Nephron (organoid): ENCODE measurements at regions not wholly inside any gene's neighbourhood (a gene's known extent, or its start where the extent isn't known, plus 50 kb on each side); places are given as distances from the start of the nearest gene placed in this dataset.
"Not testable (repeated sequence)": the region's sequence is repeated elsewhere in the genome, so short reads cannot be mapped to it uniquely, and the experiment has no call there.

Experiments
- H3K27ac Mint-ChIP-seq, 3 experiments: 2 replicates each; pipeline ENCODE4 v1.8.0; 2020; ENCODE audit warnings: mixed read lengths in 3 of 3, mild to moderate bottlenecking in 2 of 3, moderate library complexity in 1 of 3
- H3K27me3 Mint-ChIP-seq: 2 replicates; pipeline ENCODE4 v1.8.0; 2021; ENCODE audit warnings: low read depth, mild to moderate bottlenecking, moderate library complexity, mixed read lengths
- H3K36me3 Mint-ChIP-seq: 2 replicates; pipeline ENCODE4 v1.8.0; 2020; ENCODE audit warnings: low read depth, mixed read lengths
- H3K4me1 Mint-ChIP-seq: 2 replicates; pipeline ENCODE4 v1.8.0; 2020; ENCODE audit warnings: mixed read lengths
- H3K4me3 Mint-ChIP-seq, 3 experiments: 2 replicates each; pipeline ENCODE4 v1.8.0; 2020; ENCODE audit warnings: mild to moderate bottlenecking in 3 of 3, mixed read lengths in 3 of 3, moderate library complexity in 2 of 3
- H3K9me3 Mint-ChIP-seq: 2 replicates; pipeline ENCODE4 v1.8.0; 2020; ENCODE audit warnings: mixed read lengths
- CTCF ChIP-seq, 3 experiments: fragments of 200-600 bp; sonication (generic); IDR thresholded peaks; one replicate each; pipeline ENCODE4 v1.5.0; 2021; ENCODE audit warnings: antibody characterized with exemption in 3 of 3; ENCODE audit not compliant: unreplicated experiment in 3 of 3

GRCh38 chr12:20105943-20106342, 262.4 kb upstream of the PDE3A start:
- no peak overlapping the region for H3K27ac Mint-ChIP-seq
- no peaks in the 10 kb centered on the region for H3K36me3 Mint-ChIP-seq
- peaks cover 16% of the 10 kb centered on the region for H3K4me1 Mint-ChIP-seq
- TF ChIP-seq CTCF (IDR thresholded peaks at IDR 0.05; ENCODE audit: unreplicated experiment in 3 of 3) = no peak
- no peaks in the 10 kb centered on the region for H3K9me3 Mint-ChIP-seq
- H3K4me3 Mint-ChIP-seq = no peak overlapping the region
- H3K27me3 Mint-ChIP-seq = no peaks in the 10 kb centered on the region

- peaks cover 5% of the 10 kb centered on the region for H3K9me3 Mint-ChIP-seq
- H3K4me1 Mint-ChIP-seq = peaks cover 16% of the 10 kb centered on the region
- no peak overlapping the region for H3K4me3 Mint-ChIP-seq
- no peaks in the 10 kb centered on the region for H3K27me3 Mint-ChIP-seq
- no peaks in the 10 kb centered on the region for H3K36me3 Mint-ChIP-seq
- TF ChIP-seq CTCF (IDR thresholded peaks at IDR 0.05; ENCODE audit: unreplicated experiment in 3 of 3) = no peak
- H3K27ac Mint-ChIP-seq = peak overlapping the region; percentile 9 to 68 (median 28)
Measured at GRCh38 chr12:20109676-20110075, 258.7 kb upstream of the PDE3A start.

- not testable (repeated sequence) for H3K4me3 Mint-ChIP-seq, H3K4me1 Mint-ChIP-seq, H3K27me3 Mint-ChIP-seq, H3K36me3 Mint-ChIP-seq, H3K27ac Mint-ChIP-seq
- H3K9me3 Mint-ChIP-seq = peaks cover 19% of the 10 kb centered on the region
Measured at GRCh38 chr12:20115371-20115770, 253.0 kb upstream of the PDE3A start.

GRCh38 chr12:20119596-20120402, 248.5 kb upstream of the PDE3A start:
- Mint-ChIP-seq H3K27ac (no peak overlapping the region), H3K36me3 (peaks cover 5% of the 10 kb centered on the region), H3K27me3 (no peaks in the 10 kb centered on the region), H3K9me3 (peaks cover 13% of the 10 kb centered on the region), H3K4me1 (no peaks in the 10 kb centered on the region), H3K4me3 (no peak overlapping the region)
- no peak for TF ChIP-seq CTCF (IDR thresholded peaks at IDR 0.05; ENCODE audit: unreplicated experiment in 3 of 3)

- TF ChIP-seq CTCF (IDR thresholded peaks at IDR 0.05; ENCODE audit: unreplicated experiment in 3 of 3) = no peak
- H3K27me3 Mint-ChIP-seq = no peaks in the 10 kb centered on the region
- H3K4me1 Mint-ChIP-seq = no peaks in the 10 kb centered on the region
- H3K4me3 Mint-ChIP-seq = no peak overlapping the region
- no peak overlapping the region for H3K27ac Mint-ChIP-seq
- peaks cover 5% of the 10 kb centered on the region for H3K36me3 Mint-ChIP-seq
- H3K9me3 Mint-ChIP-seq = peaks cover 13% of the 10 kb centered on the region
Measured at GRCh38 chr12:20120403-20120725, 248.0 kb upstream of the PDE3A start.

GRCh38 chr12:20122274-20122673, 246.1 kb upstream of the PDE3A start:
- no peaks in the 10 kb centered on the region for H3K36me3 Mint-ChIP-seq
- no peak overlapping the region for H3K27ac Mint-ChIP-seq
- no peaks in the 10 kb centered on the region for H3K4me1 Mint-ChIP-seq
- TF ChIP-seq CTCF (IDR thresholded peaks at IDR 0.05; ENCODE audit: unreplicated experiment in 3 of 3) = no peak
- H3K4me3 Mint-ChIP-seq = no peak overlapping the region
- no peaks in the 10 kb centered on the region for H3K27me3 Mint-ChIP-seq
- peaks cover 3% of the 10 kb centered on the region for H3K9me3 Mint-ChIP-seq
